NB4 (cell line): ENCODE measurements at regions not wholly inside any gene's neighbourhood (a gene's known extent, or its start where the extent isn't known, plus 50 kb on each side); places are given as distances from the start of the nearest gene placed in this dataset.
"Not testable (repeated sequence)": the region's sequence is repeated elsewhere in the genome, so short reads cannot be mapped to it uniquely, and the experiment has no call there.

Experiments
- MYC ChIP-seq: IDR thresholded peaks from 2 replicates; pipeline ENCODE4 v1.6.1; 2011; ENCODE audit warnings: low read depth, low read length
- POLR2A ChIP-seq: IDR thresholded peaks from 2 replicates; pipeline ENCODE4 v1.6.1; 2011; ENCODE audit warnings: mild to moderate bottlenecking; ENCODE audit not compliant: insufficient read length; ENCODE audit errors: extremely low read depth
- TF ChIP-seq, protein P1 (sequence below): IDR thresholded peaks from one replicate; pipeline ENCODE4 v1.5.1; 2012; ENCODE audit warnings: low read depth, low read length
- TF ChIP-seq, protein P2 (sequence below): IDR thresholded peaks from 2 replicates; pipeline ENCODE4 v1.6.1; 2011; ENCODE audit warnings: low read depth, low read length

DNA sequence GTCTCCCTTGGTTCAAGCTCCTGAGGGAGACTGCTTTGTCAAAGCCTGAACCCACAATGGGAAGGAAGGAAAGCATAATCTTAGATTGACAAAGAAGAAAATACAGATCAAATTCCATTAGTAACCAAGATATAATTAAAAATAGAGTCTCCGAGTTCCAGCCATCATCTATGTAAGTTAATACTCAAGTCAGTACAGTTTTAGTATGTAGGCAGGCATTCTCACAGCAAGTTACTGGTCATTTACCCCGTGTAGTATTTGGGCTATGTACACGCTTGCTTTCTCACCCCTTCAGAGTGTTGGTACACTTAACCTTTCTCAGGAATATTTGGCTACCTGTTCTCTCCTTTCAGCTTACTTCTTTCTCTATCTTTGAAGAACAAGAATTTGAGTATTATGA is 79.9 kb upstream of the GARIN1A start:
- TF ChIP-seq, protein P1, sequence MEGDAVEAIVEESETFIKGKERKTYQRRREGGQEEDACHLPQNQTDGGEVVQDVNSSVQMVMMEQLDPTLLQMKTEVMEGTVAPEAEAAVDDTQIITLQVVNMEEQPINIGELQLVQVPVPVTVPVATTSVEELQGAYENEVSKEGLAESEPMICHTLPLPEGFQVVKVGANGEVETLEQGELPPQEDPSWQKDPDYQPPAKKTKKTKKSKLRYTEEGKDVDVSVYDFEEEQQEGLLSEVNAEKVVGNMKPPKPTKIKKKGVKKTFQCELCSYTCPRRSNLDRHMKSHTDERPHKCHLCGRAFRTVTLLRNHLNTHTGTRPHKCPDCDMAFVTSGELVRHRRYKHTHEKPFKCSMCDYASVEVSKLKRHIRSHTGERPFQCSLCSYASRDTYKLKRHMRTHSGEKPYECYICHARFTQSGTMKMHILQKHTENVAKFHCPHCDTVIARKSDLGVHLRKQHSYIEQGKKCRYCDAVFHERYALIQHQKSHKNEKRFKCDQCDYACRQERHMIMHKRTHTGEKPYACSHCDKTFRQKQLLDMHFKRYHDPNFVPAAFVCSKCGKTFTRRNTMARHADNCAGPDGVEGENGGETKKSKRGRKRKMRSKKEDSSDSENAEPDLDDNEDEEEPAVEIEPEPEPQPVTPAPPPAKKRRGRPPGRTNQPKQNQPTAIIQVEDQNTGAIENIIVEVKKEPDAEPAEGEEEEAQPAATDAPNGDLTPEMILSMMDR = not testable (repeated sequence)
- not testable (repeated sequence) for TF ChIP-seq POLR2A, MYC
- TF ChIP-seq, protein P2, sequence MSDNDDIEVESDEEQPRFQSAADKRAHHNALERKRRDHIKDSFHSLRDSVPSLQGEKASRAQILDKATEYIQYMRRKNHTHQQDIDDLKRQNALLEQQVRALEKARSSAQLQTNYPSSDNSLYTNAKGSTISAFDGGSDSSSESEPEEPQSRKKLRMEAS = not testable (repeated sequence)
